BE2C (cell line): ENCODE measurements at regions not wholly inside any gene's neighbourhood (a gene's known extent, or its start where the extent isn't known, plus 50 kb on each side); places are given as distances from the start of the nearest gene placed in this dataset.

Experiments
- DNase-seq: peaks from one replicate; pipeline ENCODE4 v3.0.0-alpha.2; 2020
- H3K27me3 ChIP-seq: fragments of 250-450 bp; sonication (Bioruptor Pico); 2 replicates; pipeline ENCODE4 v1.5.1; 2020; ENCODE audit warnings: mild to moderate bottlenecking
- H3K36me3 ChIP-seq: fragments of 250-450 bp; sonication (Bioruptor Pico); 2 replicates; pipeline ENCODE4 v1.5.1; 2020; ENCODE audit warnings: mild to moderate bottlenecking
- H3K4me1 ChIP-seq: fragments of 250-450 bp; sonication (Bioruptor Pico); 2 replicates; pipeline ENCODE4 v1.5.1; 2020
- H3K4me3 ChIP-seq: 2 replicates; pipeline ENCODE4 v1.5.1; 2011; ENCODE audit warnings: low read depth, low read length
- H3K9me3 ChIP-seq: fragments of 250-450 bp; sonication (Bioruptor Pico); 2 replicates; pipeline ENCODE4 v1.5.1; 2020
- TF ChIP-seq, protein P1 (sequence below): IDR thresholded peaks from 2 replicates; pipeline ENCODE4 v1.5.1; 2012; ENCODE audit warnings: mild to moderate bottlenecking, low read depth, low read length

DNA sequence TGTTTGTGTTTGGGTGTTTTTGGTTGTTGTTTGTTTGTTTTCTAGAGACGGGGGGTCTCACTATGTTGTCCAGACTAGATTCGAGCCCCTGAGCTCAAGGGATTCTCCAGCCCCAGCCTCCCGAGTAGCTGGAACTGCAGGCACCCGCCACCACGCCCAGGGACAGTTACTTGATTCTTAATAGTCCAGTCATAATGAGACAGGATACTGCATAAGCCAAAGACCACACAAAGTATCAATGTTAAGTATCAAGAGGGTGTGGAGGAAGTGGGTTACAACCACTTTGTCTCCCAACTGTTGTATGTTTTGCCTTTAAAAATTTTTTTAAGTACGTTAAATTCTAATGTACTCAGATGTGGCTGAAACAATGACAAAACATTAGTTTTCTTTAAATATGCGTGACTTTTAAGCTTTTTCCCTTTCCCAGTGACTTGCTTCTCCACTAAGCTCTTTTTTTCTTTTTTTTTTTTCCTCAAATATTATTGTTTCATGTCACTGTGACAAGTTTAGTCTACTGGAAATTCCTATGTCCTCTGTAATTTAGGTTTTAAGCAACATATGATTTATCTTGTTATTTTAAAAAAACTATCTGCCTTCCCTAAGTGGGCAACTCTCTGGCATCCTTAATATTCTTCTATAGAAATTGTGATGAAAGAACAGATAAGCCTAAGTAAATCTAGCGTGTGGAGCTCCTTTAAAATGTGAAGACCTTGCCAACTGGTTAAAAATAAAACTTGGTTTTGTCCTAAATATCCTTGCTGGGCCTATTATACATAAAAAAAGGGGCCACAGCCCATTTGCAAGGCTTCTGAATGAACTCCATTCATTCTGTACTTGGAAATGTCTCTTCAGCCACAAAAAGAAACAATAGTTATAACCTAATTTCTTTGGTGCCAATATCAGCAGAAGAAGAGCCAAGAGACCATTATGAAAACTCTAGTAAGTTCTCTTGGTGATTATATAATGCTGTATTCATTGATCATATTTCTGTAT lies 56.2 kb upstream of the DPH5 start:
- TF ChIP-seq, protein P1, sequence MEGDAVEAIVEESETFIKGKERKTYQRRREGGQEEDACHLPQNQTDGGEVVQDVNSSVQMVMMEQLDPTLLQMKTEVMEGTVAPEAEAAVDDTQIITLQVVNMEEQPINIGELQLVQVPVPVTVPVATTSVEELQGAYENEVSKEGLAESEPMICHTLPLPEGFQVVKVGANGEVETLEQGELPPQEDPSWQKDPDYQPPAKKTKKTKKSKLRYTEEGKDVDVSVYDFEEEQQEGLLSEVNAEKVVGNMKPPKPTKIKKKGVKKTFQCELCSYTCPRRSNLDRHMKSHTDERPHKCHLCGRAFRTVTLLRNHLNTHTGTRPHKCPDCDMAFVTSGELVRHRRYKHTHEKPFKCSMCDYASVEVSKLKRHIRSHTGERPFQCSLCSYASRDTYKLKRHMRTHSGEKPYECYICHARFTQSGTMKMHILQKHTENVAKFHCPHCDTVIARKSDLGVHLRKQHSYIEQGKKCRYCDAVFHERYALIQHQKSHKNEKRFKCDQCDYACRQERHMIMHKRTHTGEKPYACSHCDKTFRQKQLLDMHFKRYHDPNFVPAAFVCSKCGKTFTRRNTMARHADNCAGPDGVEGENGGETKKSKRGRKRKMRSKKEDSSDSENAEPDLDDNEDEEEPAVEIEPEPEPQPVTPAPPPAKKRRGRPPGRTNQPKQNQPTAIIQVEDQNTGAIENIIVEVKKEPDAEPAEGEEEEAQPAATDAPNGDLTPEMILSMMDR, result no peak
- no peak for DNase-seq
- H3K4me1 ChIP-seq, result peaks cover 3% of the 10 kb centered on the region; the same call in 1 of the 2 replicates

DNA sequence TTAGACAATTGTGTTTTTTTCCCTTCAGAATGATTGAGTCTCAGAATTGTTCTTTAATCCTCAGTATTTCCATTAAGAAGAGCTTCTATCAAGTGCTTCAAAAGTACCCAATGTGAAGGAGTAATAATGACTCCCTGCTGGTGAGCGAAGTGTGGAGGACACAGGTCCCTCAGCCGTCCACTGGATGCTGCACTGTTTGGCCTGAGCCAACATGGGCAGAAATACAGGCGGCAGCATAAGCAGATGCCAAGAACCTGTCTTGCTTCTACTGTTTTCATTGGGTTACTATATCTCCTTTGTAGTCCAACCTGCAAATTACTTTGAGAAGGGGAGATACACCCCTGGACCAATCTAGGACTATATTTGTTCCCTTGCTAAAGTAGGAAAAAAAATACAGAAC lies 55.3 kb upstream of the DPH5 start:
- no peak for DNase-seq
- peaks cover 3% of the 10 kb centered on the region; the same call in 1 of the 2 replicates for H3K4me1 ChIP-seq
- H3K9me3 ChIP-seq, result no peaks in the 10 kb centered on the region
- no peaks in the 10 kb centered on the region; the same call in 1 of the 2 replicates for H3K36me3 ChIP-seq
- no peak overlapping the region for H3K4me3 ChIP-seq
- TF ChIP-seq, protein P1, result no peak
- H3K27me3 ChIP-seq, result no peaks in the 10 kb centered on the region

More for the DNA sequence above, 56.2 kb upstream of the DPH5 start:
- H3K36me3 ChIP-seq, result no peaks in the 10 kb centered on the region; the same call in 1 of the 2 replicates
- H3K27me3 ChIP-seq, result no peaks in the 10 kb centered on the region
- H3K9me3 ChIP-seq, result no peaks in the 10 kb centered on the region
- no peak overlapping the region for H3K4me3 ChIP-seq

DNA sequence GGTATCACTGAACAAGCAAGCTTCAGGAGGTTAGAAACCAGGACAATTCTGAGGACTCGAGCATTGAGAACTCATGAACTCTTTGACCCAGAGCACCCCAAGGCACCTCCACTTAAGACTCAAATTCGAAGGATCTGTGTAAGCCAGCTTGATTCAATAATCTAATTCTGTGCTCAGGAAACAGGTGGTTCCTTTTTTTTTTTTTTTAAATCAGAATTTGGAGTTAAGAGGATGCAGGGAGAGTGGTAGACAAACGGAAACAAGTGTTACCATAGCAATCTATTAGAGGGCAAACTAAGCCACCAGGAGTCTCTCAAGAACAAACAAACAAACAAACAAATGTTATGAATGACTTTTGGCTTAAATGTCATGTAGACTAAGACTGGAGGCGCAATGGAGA lies 53.8 kb upstream of the DPH5 start:
- TF ChIP-seq, protein P1, result no peak
- no peak overlapping the region for H3K4me3 ChIP-seq

DNA sequence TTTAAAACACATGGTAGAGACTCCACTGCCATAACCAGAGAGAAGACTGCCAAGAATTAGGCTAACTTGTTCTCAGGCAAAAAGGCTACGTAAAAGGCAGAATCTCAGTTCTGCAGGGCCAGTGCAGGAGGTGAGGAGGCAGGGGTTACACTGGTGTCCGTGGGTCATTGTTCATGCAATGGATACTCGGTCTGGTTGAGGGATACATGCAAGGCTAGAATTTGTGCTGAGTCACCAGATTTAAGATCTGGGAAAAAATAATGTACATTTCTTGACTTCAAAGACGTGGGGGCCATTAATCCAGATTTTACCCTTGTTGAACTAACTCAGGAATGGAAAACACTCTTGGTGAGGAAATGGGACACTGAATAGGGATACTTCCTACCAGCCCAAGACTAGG lies 52.3 kb upstream of the DPH5 start:
- TF ChIP-seq, protein P1, result no peak
- no peaks in the 10 kb centered on the region; the same call in 1 of the 2 replicates for H3K4me1 ChIP-seq
- no peaks in the 10 kb centered on the region; the same call in 1 of the 2 replicates for H3K36me3 ChIP-seq
- H3K9me3 ChIP-seq, result no peaks in the 10 kb centered on the region
- DNase-seq, result no peak
- no peaks in the 10 kb centered on the region for H3K27me3 ChIP-seq
- H3K4me3 ChIP-seq, result no peak overlapping the region

More for the DNA sequence above, 53.8 kb upstream of the DPH5 start:
- Histone ChIP-seq H3K27me3 (no peaks in the 10 kb centered on the region), H3K4me1 (peaks cover 2% of the 10 kb centered on the region; the same call in 1 of the 2 replicates), H3K9me3 (no peaks in the 10 kb centered on the region), H3K36me3 (no peaks in the 10 kb centered on the region; the same call in 1 of the 2 replicates)
- no peak for DNase-seq

DNA sequence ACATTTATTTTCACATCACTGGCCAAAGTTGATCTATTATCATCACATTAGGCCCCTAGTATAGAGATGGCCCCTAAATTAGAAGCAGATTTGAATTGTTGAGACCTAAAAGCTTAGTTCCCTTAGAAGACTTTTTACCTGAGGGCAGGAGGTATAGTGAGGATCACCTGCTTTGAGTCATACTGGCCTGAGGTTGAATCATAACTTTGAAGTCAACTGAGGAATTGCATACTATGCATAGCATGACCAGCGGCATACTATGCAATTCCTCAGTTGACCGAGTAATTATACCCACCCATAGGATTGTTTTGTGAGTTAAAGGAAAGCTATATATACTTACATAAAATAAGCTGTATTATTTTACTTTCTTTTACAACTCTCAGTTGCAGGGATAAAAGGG lies 50.3 kb upstream of the DPH5 start:
- DNase-seq, result no peak
- Histone ChIP-seq H3K27me3 (no peaks in the 10 kb centered on the region), H3K4me1 (no peaks in the 10 kb centered on the region), H3K4me3 (no peak overlapping the region), H3K9me3 (no peaks in the 10 kb centered on the region), H3K36me3 (no peaks in the 10 kb centered on the region; the same call in 1 of the 2 replicates)
- TF ChIP-seq, protein P1, result no peak
